GM12891 (cell line): ENCODE measurements at regions not wholly inside any gene's neighbourhood (a gene's known extent, or its start where the extent isn't known, plus 50 kb on each side); places are given as distances from the start of the nearest gene placed in this dataset.

Experiments used
- PAX5 ChIP-seq: IDR thresholded peaks from 2 replicates; pipeline ENCODE4 v1.6.1; 2011; ENCODE audit warnings: low read length, moderate library complexity, mild to moderate bottlenecking; ENCODE audit not compliant: insufficient read depth, severe bottlenecking
- POLR2A ChIP-seq: IDR thresholded peaks from 2 replicates; pipeline ENCODE4 v1.6.1; 2011; ENCODE audit warnings: low read depth, low read length, control low read depth
- POLR2AphosphoS5 ChIP-seq: IDR thresholded peaks from 2 replicates; pipeline ENCODE4 v1.6.1; 2011; ENCODE audit warnings: low read depth, low read length, control low read depth
- POU2F2 ChIP-seq: IDR thresholded peaks from 2 replicates; pipeline ENCODE4 v1.6.1; 2011; ENCODE audit warnings: low read depth, mild to moderate bottlenecking, control low read depth, low read length, moderate library complexity
- SPI1 ChIP-seq: IDR thresholded peaks from 2 replicates; pipeline ENCODE4 v1.6.1; 2011; ENCODE audit warnings: low read depth, low read length, control low read depth
- TAF1 ChIP-seq: IDR thresholded peaks from 2 replicates; pipeline ENCODE4 v1.6.1; 2011; ENCODE audit warnings: low read depth, low read length, control low read depth

DNA sequence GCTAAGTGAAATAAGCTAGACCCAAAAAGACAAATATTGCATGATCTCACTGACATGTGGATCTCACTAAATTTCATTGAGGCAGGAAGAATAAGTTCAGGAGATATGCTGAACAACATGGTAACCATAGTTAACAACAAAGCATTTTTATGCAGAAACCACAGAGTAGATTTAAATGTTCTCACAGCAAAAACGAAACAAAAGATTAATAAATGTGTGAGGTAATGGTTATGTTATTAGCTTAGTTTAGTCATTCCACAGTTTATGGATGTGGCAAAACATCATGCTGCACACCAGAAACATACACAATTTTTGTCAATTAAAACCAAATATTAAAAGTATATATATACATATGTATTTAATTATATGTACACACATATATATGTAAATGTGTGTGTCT is 765.8 kb downstream of the SLITRK5 start:
- TF ChIP-seq TAF1: no peak
- TF ChIP-seq POLR2A: no peak
- TF ChIP-seq POLR2AphosphoS5: no peak
- no peak for TF ChIP-seq POU2F2
- no peak for TF ChIP-seq PAX5
- TF ChIP-seq SPI1: no peak
